ENCODE measurements at regions not wholly inside any gene's neighbourhood (a gene's known extent, or its start where the extent isn't known, plus 50 kb on each side); places are given as distances from the start of the nearest gene placed in this dataset.

DNA sequence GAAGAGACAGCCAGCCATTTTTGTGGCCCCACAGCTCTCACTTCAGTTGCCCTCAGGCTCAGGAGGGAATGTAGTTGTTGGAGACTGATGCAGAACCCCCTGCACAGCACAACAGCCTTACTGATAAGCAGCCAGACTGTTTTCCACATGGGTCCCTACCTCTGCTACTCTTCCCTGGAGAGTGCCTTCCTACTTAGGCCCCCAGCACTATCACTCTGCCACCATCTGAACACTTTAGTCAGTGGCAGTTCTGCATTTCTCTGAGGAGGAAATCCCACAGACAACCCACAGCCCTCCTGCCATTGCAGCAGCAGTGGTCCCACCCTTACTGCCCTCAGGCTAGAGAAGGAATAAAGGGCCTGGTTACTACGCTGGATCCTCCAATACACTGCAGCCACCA lies 61.8 kb upstream of the PTPRD start:
- DNase-seq, result no peak

DNA sequence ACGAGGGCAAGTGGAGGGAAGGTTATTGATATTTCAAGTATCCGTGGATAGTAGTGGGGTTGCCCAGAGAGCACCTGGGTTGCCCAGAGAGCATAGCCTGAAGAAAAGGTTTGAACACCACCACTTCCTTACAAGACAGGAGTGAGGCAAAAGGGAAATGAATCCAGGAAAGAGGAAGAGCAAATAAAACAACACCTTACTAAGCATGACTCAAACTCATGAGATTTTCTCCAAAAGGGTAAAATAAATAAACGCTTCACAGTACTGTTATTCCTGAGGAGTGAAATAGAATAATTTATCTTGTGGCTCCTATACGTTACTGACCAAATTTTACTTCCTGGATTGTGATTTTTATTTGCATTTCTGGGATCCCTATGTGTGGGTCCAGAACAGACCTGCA lies 65.2 kb upstream of the PTPRD start:
- no peak for DNase-seq

DNA sequence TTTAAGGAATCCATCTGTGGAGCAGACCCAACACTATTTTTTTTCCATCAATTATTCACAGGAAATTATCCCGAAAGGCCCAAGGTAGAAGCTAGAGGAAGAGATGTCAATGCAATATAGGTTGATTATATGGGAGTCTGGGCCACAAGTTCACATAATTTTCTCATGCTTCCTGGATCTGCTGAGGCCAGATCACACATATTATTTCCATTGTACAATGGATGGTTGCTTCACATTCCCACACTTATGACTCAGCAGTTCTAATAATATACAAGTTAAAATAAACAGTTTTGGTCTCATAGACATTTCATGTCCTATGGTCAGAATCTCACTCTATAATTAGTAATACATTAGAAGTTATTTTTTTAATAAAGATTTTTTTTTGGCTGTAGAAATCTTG lies 66.0 kb upstream of the PTPRD start:
- DNase-seq, result no peak

DNA sequence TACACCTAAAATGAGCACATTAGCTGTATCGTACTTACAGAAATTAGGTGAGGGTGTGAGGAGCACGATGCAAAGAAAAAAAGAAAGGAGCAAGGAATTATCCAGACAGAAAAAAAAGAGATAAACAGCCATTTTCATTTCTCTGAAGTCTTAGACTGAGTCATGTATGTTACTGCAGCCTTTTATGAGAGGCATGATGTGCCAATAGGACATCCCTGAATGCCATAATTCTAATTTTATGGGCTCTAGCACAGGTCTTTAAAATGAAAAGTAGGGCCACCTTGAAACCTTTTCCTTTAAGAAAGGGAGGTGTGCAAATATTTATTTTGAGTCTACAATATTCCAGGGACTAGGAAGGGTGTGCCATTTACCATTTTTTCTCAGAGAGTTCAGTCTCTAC lies 74.1 kb upstream of the PTPRD start:
- no peak for DNase-seq

DNA sequence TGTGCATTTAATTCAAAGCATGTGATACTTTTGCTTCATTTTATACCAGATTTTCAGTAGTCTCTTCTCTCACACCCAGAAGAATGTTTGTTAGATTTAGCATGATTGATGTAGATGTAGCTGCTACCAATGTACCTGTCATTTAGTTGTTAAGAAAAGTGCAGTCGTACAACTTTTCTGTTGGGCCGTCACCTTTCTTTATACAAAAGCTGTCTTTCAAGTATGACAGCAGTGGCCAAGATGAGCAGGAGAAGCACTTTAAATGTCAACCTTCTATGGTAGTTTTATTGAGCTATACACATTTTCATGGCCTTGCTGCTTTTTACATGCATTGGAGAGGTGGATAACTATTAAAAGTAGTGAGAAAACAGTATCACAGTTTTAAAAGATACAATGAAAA lies 77.7 kb upstream of the PTPRD start:
- DNase-seq, result no peak

DNA sequence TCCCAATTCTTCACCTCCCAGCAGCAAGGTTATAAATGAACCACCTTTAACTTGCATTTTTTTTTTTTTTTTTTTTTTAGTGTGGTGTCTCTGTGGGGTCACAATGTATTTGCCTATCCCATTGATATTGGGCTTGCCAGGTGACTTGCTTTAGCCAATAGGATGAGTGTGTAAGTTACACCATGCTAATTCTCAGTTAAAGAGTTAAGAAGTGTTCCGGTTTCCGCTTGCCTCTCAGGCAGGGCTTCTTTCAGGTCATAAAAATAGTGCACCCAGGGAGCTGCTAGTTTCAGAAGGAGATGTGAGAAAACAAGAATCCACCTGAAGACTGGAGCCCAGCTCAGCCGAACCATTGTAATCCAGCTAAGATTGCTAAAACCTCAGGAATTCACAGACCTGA lies 84.2 kb upstream of the PTPRD start:
- no peak for DNase-seq

DNA sequence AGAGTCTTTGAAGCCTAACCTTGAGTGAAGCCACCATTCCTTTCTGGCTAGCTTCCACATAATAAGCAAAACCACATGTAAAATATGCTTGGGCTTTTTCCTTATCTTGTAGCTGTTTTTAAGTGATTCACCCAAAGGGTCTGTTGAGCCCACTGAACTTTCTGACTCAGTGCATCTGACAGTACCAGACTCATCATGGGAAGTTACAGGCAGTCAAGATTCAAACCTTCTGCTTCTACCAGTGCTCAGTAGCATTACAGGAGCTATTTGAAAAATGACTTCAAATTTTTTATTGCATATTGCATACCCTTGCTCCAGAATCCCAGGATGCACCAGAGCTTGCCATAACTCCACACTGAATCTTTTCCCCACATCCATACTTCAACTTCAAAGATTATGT lies 87.5 kb upstream of the PTPRD start:
- no peak for DNase-seq

DNA sequence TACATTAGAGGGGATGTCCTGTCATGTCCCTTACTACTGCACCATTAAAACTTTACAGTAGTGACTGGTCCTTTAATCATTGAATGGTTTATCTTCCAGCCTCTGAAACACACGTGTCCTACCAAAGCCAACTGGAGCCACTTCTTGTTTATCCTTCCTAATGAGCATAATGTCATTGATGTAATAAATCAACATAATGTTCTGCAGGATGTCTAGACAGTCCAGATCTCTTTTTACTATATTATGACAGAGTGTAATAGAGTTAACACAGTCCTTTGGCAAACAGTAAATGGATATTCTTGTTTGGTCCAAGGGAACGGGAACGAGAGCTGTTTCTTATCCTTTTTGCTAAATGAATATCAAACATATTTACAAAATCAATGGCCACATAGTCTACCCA lies 88.1 kb upstream of the PTPRD start:
- DNase-seq, result no peak

DNA sequence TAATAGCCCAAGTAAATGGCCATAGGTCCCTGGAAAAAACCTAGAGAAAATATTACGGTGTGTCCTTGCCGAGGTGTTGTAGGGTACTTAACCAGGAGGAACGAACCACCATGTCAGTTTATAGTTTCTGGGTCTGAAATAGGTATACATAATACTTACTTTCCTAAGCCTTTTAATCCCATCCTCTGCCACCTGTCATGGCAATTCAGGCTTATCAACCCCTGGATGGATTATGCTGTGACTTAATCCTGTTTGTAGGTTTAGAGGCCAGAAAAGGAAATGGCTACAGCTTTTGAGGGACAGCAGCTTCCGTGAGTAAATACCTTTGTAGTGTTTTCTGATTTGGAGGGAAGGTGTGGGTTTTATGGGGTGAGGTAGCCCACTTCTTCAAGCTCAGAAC lies 89.1 kb upstream of the PTPRD start:
- DNase-seq, result no peak

DNA sequence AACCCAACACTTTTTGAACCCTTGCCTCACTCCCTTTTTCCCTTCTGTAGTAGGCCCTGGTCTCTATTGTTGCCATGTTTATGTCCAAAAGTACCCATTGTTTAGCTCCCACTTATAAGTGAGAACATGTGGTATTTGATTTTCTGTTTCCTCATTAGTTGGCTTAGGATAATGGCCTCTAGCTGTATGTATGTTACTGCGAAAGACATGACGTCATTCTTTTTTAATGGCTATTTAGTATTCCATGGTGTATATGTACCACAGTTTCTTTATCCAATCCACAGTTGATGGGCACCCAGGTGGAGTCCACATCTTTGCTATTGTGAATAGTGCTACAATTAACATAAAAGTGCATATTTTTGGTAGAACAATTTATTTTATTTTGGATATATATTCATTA lies 90.3 kb upstream of the PTPRD start:
- DNase-seq, result no peak

DNA sequence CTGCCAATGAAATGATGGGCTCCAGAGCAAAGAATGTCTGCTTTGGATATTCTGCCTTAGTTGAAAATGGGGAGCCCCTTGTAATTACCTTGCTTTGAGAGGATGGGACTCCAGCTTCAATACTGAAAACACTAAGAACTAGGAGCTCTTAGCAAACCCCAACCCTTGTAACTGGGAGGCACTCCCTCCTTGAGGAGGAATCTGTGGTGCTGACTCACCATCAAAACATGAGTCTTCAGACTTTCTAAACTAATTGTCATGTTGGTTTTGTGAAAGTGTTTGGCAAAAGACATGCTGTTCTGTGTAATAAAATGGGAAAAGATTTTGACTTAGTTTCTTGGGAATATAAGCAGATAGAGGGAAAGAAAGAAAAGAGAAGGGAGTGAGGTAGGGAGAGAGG lies 91.9 kb upstream of the PTPRD start:
- no peak for DNase-seq

DNA sequence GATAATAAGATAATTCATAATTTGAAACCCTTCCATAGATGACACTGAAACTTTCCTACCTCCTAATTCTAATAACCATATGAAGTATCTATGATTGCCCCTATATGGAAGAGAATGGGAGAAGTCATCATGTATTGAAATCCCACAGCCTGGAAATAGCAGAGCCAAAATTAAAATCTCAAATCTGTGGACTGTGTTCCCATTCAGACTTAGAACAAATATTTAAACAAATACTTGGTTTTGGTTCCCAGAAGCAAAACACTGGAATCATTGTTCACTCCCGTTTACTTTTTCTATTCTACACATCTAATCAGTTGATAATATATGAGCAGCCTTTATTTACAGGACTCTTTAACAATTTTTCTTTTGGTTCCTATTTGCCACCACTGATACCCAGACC lies 92.6 kb upstream of the PTPRD start:
- DNase-seq, result no peak

DNA sequence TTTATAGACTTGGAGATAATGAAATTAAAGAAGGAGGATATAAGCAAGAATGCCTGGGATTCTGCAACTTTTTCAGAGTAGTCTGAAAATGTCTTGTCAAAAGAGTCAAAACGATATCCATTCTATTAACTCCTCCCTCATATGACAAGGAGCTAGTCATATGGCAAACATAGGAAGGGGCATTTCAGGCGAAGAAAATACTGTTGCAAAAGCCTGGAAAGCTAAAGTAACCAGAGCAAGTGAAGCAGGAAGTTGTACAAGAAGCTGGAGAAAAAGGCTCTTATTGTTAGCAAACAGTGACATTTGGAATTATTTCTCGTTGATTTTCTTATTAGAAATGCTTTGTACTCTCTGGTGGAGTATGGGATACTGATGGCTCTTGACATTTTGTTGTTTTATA lies 94.0 kb upstream of the PTPRD start:
- no peak for DNase-seq

DNA sequence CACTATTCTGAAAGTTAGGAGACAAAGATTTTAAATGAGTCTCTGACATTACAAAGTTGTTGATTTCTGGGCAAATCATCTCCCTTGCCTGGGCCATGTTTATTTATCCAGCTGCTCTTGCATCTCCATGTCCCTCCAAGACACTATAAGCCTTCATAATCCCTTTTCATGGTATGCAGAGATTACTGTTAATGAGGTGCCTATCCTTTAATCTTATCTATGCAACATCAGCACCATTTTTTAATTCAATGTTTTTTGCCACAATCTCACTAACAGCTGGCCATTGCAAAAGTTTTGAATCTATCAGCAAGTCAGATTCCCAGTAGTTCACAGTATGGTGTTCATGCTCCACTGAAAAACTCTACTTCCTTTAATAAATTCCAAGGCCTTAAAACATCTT lies 108.5 kb upstream of the PTPRD start:
- no peak for DNase-seq

DNA sequence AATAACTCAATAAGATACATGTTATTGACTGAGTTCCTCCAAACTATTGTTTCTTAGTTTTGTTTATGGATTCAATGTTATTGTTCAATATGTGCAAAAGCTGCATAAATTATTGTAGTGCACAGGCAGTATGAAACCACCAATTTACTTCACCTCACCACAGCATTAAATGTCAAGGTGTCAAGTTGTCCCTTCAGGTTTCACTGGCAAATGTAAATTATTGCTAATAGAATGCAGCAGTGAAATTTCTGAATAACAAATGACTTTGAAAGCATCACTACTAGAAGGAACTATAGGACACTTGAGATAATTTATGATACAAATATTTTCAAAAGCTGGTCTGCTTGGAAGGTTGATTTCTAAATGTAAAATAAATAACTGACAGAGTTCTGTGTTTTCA lies 116.4 kb upstream of the PTPRD start:
- no peak for DNase-seq

DNA sequence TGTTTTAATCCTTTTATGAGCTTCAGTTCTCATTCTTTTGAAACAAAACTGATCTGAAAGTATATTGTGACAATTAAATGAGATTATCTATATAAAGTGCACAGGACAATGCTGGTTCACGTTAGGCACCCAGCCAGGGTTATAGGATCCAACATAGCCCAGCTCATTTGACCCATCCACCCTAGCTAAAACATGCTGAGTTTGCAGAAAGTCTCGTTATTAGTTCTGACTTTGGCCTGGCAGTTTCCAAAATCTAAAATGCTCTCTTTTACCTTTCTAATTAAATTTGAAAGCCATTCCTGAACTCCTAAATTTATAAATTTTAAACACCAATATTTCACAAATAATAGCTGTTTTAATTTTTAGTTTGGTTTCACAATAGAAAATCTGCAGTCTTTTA lies 131.9 kb upstream of the PTPRD start:
- DNase-seq, result no peak

DNA sequence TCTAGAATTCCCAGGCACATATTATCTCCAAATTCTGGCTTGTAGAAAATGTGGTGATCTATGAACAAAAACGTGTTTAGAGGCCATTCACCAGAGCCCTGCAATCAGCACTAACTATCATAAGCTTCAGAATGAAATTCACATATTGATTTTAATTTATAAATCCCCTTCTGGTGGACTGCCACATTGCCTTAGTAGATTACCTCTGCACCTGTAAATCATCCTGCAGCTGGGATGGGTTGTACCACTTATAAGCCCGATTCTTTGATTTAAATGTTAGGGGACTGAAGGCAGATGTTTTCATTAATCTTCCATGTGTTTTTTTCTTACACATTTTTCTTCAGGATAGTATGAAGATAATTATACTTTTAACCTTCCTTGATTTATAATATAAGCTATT lies 140.7 kb upstream of the PTPRD start:
- no peak for DNase-seq

DNA sequence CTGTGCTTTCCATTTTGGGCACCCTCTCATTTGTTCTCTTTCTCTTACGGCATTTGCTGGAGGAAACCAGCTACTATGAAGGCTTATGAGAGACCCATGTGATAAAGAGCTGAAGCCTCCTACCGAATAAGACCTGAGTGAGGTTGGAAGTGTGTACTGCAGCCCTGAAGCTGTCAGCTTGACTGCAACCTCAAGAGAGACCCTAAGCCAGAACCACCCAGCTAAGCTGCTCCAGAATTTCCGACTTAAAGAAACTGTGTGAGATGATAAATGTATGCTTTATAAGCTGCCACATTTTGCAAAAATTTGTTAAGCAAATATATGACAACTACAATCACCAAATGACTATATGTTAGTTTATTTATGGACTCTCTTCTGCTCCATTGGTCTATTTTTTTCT lies 151.7 kb upstream of the PTPRD start:
- DNase-seq, result no peak

DNA sequence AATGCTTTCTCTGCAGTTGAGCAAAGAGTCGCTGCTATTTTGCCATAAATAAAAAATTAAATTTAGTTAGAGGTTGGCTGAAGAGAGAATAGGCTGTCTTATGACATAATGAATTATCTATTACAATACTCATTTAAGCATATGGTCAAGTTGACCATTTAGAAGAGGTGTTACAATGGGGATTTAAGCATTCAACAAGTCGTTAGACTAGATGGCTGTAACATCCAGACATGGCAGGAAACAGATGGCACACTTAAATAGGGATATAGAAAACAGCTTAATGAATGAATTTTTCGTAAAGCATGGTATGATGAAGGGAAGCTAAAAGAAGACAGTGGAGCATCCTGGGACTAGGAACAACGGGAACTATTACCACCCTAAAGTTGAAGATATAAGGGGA lies 160.3 kb upstream of the PTPRD start:
- DNase-seq, result no peak

DNA sequence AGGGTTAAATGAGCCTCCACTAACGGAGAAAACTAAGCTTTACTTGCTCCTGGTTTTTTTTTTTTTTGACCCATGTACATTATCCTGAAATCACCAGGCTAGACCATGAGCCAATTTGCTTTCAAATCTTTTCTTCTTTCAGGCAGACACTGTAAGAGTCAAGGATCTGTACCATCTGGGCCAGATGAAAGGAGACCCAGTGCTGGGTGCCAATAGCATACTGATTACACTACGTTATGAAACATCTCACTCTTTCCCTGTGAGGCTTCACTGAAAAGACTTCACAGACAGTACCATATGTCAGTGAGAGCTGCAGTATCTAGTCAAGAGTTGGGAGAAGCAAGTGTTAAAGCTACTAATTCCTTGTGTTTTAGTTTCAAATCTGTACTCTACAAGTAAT lies 161.2 kb upstream of the PTPRD start:
- no peak for DNase-seq

DNA sequence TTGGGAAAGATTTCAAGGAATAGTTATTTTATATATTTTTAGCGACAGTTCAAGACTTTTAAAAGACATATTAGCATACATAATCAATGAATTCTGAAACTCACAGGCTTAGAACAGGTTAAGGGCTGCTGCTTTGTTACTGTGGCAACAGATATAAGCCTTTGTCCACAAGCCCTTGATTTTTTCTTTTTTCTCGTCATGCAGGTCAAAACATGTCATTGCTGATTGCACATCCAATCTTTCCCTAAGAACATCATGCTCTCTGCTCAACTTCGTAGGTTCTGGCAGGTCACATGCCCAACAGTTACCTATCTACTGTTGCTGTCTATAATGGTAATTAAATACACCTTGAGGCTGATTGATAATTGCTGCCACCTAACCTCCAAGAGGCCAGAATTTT lies 172.5 kb upstream of the PTPRD start:
- DNase-seq, result no peak

DNA sequence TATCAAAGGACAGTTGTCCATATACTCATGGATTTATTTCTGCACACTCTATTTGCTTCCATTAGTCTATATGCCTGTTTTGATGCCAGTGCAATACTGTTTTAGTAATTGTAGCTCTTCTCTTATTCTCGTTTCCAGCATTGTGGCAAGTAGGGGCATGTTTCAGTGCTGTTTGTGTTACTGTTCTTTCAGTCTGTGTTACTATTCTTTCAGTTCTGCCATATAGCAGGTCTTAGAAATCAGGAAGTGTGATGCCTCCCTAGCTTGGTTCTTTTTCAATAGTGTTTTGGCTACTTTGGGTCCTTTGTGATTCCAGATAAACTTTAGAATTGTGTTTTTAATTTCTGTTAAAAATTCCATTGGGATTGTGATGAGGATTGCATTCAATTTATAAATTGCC lies 180.5 kb upstream of the PTPRD start:
- no peak for DNase-seq

DNA sequence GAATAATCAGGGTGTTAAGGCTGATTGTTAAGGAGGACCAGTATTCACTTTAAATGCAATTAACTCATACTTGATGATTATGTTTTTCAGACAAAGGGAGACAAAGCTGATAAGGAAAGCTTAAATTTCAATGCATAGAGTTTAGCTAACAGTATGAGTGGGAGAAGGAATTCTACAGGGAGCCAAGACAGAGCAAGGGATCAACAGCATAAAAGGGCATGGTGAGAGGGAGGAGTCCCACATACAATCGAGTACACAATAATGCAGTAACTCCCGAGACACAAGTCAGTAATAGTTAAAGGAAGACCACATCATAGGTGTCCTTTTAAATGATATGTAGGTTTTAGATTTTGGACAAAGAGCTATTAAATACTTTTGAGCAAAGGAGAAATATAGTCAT lies 191.7 kb upstream of the PTPRD start:
- no peak for DNase-seq

DNA sequence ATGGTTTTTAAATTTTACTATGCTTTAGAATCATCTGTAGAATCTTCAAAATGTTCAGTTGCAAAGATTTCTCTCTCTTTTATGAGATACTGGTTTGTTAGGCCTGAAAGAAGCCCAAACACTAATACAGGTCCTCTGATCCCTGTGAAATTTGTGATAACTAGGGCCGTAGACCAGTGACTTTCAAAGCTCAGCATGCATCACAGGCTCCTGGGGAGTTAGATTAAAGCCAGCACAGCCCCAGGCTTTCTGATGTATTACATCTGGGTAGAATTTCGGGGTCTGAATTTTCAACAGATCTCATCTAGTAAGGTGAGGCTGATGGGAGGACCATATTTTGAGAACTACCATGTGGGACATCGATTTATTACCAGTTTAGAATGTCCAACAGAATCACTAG lies 194.1 kb upstream of the PTPRD start:
- DNase-seq, result no peak

DNA sequence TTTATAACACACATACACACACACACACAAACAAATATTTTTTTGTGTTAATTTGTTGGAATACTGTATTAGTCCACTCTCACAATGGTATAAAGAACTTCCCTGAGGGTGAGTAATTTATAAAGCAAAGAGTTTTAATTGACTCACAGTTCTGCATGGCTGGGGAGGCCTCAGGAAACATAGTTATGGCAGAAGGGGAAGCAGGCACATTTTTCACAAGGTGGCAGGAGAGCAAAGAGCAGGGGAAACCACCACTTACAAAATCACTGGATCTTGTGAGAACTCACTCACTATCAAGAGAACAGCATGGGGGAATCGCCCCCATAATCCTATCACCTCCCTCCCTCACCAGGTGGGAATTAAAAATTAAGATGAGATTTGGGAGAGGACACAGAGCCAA lies 205.4 kb upstream of the PTPRD start:
- DNase-seq, result no peak

DNA sequence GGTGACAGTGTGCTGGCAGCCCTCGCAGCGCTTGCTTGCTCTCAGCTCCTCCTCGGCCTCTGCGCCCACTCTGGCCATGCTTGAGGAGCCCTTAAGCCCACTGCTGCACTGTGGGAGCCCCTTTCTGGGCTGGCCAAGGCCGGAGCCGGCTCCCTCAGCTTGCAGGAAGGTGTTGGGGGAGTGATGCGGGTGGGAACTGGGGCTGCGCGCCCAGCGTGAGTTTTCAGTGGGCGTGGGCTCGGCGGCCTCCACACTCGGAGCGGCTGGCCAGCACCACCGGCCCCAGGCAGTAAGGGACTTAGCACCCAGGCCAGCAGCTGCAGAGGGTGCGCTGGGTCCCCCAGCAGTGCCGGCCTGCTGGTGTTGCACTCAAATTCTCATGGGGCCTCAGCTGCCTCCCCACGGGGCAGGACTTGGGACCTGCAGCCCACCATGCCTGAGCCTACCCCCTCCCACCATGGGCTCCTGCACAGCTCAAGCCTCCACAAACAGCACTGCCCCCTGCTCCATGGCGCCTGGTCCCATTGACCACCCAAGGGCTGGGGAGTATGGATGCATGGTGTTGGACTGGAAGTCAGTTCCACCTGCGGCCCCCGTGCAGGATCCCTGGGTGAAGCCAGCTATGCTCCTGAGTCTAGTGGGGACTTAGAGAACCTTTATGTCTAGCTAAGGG lies 223.1 kb upstream of the PTPRD start:
- no peak for DNase-seq
